ENCODE measurements at regions not wholly inside any gene's neighbourhood (a gene's known extent, or its start where the extent isn't known, plus 50 kb on each side); places are given as distances from the start of the nearest gene placed in this dataset.
A peak's percentile ranks its signal among the peaks of the same experiment; 100 is the strongest.
"Not testable (repeated sequence)": the region's sequence is repeated elsewhere in the genome, so short reads cannot be mapped to it uniquely, and the experiment has no call there.

DNA sequence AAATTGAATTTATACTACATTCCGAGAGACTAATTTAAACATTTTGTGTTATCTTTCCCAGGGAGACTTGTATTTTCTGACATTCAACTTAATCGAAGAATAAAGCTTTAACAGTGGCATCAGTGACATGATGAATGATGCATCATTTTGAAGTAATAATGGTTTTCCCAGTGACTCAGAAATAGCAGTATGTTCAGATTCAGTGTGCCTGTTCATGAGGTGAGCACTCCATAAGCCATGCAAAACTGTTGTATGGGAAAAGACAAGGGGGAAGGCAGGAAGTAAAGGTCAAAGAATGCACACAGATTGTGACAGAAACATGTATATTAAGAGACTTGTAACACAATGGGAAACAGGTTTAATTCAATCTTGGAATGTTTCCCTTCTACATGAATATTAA is 1348.2 kb upstream of the GJE1 start:
- Histone ChIP-seq H3F3A (ENCODE audit: insufficient read depth, low read length, poor library complexity, severe bottlenecking) (no peaks in the 10 kb centered on the region), H3K4me2 (ENCODE audit: low read length) (no peak overlapping the region), H3K79me2 (replicated peaks; ENCODE audit: insufficient read depth, low read length) (no peaks in the 10 kb centered on the region), H3K36me3 (ENCODE audit: insufficient read depth, low read length) (no peaks in the 10 kb centered on the region), H3K27me3 (ENCODE audit: insufficient read depth, low read depth, low read length) (no peaks in the 10 kb centered on the region), H4K20me1 (ENCODE audit: insufficient read depth) (no peaks in the 10 kb centered on the region), H3K9me2 (ENCODE audit: insufficient read depth, low read length) (no peaks in the 10 kb centered on the region), H3K9ac (ENCODE audit: low read length) (no peak overlapping the region), H2AFZ (ENCODE audit: low read depth, low read length) (no peak overlapping the region), H3K4me3 (ENCODE audit: low read length) (no peak overlapping the region), H3K27ac (ENCODE audit: low read length) (no peak overlapping the region), H3K9me3 (ENCODE audit: low read length) (no peaks in the 10 kb centered on the region)
- no peak for TF ChIP-seq MXI1 (conservative IDR thresholded peaks at IDR 0.05; ENCODE audit: poor library complexity, severe bottlenecking)
- peak; percentile 49 for TF ChIP-seq EP300 (conservative IDR thresholded peaks at IDR 0.05; ENCODE audit: poor library complexity, severe bottlenecking)
- TF ChIP-seq EZH2 (IDR thresholded peaks at IDR 0.05; ENCODE audit: borderline replicate concordance, insufficient read depth, low read length, poor library complexity, severe bottlenecking), result no peak

- not testable (repeated sequence) for H3F3A ChIP-seq (ENCODE audit: insufficient read depth, low read length, poor library complexity, severe bottlenecking); H3K36me3 ChIP-seq (ENCODE audit: insufficient read depth, low read length); H3K9me2 ChIP-seq (ENCODE audit: insufficient read depth, low read length); H3K27ac ChIP-seq (ENCODE audit: low read length); H3K79me2 ChIP-seq (replicated peaks; ENCODE audit: insufficient read depth, low read length); H3K9ac ChIP-seq (ENCODE audit: low read length); H3K4me2 ChIP-seq (ENCODE audit: low read length); H2AFZ ChIP-seq (ENCODE audit: low read depth, low read length); H4K20me1 ChIP-seq (ENCODE audit: insufficient read depth); H3K27me3 ChIP-seq (ENCODE audit: insufficient read depth, low read depth, low read length); H3K9me3 ChIP-seq (ENCODE audit: low read length); H3K4me3 ChIP-seq (ENCODE audit: low read length)
Observed at GRCh38 chr6:140783504-140783903, 1349.2 kb upstream of the GJE1 start.

DNA sequence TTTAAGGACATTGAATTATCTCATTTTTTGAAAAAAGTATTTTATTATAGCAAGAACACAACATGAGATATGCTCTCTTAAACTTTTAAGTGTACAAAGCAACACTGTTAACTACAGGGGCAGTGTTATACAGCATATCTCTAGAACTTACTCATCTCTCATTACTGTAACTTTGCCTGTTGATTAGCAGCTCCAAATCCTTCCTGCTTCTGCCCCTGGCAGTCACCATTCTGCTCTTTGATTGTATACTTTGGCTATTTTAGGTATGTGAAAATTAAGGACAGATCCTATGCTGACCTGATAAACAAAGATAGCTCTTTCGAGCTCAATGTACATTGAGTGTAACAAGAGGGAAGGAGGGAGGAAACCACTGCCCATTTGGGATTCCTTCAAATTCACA is 1349.8 kb upstream of the GJE1 start:
- no peak for TF ChIP-seq CTCF (IDR thresholded peaks at IDR 0.05; ENCODE audit: poor library complexity, severe bottlenecking)
- TF ChIP-seq MXI1 (conservative IDR thresholded peaks at IDR 0.05; ENCODE audit: poor library complexity, severe bottlenecking), result no peak
- no peak for TF ChIP-seq EZH2 (IDR thresholded peaks at IDR 0.05; ENCODE audit: borderline replicate concordance, insufficient read depth, low read length, poor library complexity, severe bottlenecking)
- no peak for TF ChIP-seq EP300 (conservative IDR thresholded peaks at IDR 0.05; ENCODE audit: poor library complexity, severe bottlenecking)
- TF ChIP-seq POLR2AphosphoS5 (IDR thresholded peaks at IDR 0.05), result no peak
- TF ChIP-seq SMC3 (conservative IDR thresholded peaks at IDR 0.05; ENCODE audit: poor library complexity), result no peak
- TF ChIP-seq REST (IDR thresholded peaks at IDR 0.05; ENCODE audit: borderline replicate concordance), result no peak
- no peaks in the 10 kb centered on the region for H3F3A ChIP-seq (ENCODE audit: insufficient read depth, low read length, poor library complexity, severe bottlenecking)
- H3K36me3 ChIP-seq (ENCODE audit: insufficient read depth, low read length), result no peaks in the 10 kb centered on the region
- no peak overlapping the region for H2AFZ ChIP-seq (ENCODE audit: low read depth, low read length)
- no peaks in the 10 kb centered on the region for H4K20me1 ChIP-seq (ENCODE audit: insufficient read depth)
- no peak overlapping the region for H3K27ac ChIP-seq (ENCODE audit: low read length)
- no peak overlapping the region for H3K4me3 ChIP-seq (ENCODE audit: low read length)
- no peak overlapping the region for H3K4me2 ChIP-seq (ENCODE audit: low read length)
- no peaks in the 10 kb centered on the region for H3K9me3 ChIP-seq (ENCODE audit: low read length)
- no peaks in the 10 kb centered on the region for H3K9me2 ChIP-seq (ENCODE audit: insufficient read depth, low read length)
- no peak overlapping the region for H3K9ac ChIP-seq (ENCODE audit: low read length)
- H3K79me2 ChIP-seq (replicated peaks; ENCODE audit: insufficient read depth, low read length), result no peaks in the 10 kb centered on the region
- no peaks in the 10 kb centered on the region for H3K27me3 ChIP-seq (ENCODE audit: insufficient read depth, low read depth, low read length)

All from neural cell (in vitro differentiated cells).